KBM-7 (cell line): ENCODE measurements at regions not wholly inside any gene's neighbourhood (a gene's known extent, or its start where the extent isn't known, plus 50 kb on each side); places are given as distances from the start of the nearest gene placed in this dataset.
A peak's percentile ranks its signal among the peaks of the same experiment; 100 is the strongest.
"Not testable (repeated sequence)": the region's sequence is repeated elsewhere in the genome, so short reads cannot be mapped to it uniquely, and the experiment has no call there.

Experiments used
- DNase-seq: peaks from one replicate; pipeline ENCODE4 v3.0.0-alpha.2; 2015
- in situ Hi-C: fragments of 300-500 bp; cut with MboI; formaldehyde crosslinking; loops from 2 replicates; pipeline ENCODE4 v1.14.3; 2020; ENCODE audit warnings: low sequenced_read_pairs, low pct_unique_long_range_greater_than_20kb, mixed read lengths

DNA sequence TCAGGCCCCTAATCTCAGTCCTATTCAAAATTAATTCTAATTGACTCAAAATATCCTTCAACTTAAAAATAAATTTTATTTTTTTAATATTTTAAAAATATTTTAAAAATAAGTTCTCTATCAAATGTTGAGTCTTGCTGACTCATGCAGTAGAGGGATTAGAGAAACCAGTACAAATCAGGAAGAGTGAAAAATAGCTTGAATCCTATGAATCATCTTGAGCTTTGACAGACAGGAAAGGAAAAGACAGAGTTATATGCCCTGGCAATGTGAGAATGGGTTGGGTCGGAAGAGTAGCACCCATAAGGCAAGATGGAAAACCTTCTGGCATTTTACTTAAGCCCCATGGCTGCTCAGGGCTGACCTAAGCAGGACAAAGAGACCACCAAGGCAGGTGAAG lies 346.6 kb upstream of the RUNX1 start:
- in situ Hi-C loops: no loop called here
- DNase-seq: peak; percentile 21

DNA sequence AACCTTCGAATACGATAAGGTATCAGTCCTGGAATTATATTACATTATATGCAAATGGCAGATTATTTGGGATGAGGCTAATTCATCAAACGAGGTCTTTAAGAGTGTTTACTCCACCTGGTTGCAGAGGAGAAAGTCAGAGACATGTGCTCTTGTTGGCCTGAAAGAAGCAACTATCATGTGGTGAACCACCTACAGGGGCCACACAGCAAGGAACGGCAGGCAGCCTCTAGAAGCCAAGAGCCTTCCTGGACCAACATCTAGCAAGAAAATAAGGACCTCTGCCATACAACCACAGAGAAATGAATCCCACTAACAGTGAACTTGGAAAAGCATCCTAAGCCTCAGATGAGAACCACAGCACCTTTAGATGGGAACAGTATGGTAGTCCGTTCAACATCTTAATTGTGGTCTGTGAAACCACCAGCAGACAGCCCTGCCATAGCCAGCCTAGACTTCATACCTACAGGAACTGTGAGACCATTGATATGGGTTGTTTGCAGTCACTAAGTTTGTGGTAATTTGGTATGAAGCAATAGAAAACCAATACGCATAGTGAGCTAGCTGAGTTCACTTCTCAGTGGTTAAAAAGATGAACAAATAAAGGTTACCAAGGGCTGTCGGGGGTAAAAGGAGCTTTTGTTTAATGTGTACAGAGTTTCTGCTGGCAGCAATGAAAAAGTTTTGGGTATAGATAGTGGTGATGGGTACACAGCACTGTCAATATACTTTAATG lies 345.7 kb upstream of the RUNX1 start:
- in situ Hi-C loops: no loop called here
- peak; percentile 19 for DNase-seq

DNA sequence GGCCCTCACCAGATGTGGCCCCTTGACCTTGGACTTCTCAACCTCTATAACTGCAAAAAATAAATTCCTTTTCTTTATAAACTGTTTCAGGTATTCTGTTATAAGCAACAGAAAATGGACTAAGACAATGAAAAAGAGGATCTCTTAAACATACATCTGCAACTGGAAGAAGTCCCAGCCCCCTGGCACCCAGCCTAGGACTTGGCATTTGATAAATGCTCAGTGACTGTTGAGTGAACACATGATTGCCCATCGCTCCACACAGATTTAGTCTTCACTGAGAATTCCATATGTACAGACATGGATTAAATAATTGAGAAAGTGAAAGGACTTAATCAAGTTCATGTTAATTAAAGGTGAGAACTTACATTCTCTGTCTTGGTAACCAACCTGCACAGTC lies 344.9 kb upstream of the RUNX1 start:
- no peak for DNase-seq
- in situ Hi-C loops: no loop called here

DNA sequence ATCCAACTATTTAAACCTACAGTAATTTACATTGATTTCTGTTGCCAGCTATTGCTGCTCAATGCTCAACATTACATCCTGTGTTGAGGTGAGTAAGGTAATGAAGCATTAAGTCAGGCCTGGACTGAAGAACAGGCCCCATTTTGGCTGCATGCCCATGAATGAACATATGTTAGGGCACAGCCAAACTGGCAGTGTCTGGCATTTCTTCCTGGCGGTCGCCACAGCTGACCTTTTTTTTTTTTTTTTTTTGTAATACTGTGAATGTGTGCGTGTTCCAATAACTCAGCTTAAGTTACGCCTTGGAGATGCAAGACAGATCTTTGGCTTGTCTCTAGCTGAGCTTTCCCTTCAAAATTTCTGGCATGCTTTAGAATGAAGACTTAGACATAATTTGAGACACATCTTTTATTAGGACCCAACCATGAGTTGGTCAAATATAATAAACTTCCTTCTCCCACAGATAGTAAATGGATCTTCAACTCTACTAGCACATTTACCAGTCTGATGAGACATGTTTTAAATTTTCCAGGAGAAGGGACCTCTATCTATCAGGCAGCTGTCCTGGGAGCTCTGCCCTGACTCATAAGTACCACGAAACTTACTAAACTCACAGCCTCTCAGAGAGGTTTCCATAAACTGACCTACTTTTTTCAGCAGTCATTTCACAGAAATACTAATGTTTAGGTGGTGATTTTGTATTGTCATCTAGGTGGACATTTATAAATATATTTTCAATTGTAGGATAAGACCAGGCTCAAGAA lies 341.1 kb upstream of the RUNX1 start:
- in situ Hi-C loops: no loop called here
- DNase-seq: no peak

- no peak for DNase-seq
- in situ Hi-C loops: loop anchor here (10.0 kb wide), 1 partner anchor 62 kb away; no protein-coding TSS in a partner anchor
Observed at GRCh38 chr21:35386491-35387079, 337.5 kb upstream of the RUNX1 start.

- DNase-seq: no peak
- in situ Hi-C loops: loop anchor here (10.0 kb wide), 1 partner anchor 60 kb away; no protein-coding TSS in a partner anchor
Observed at GRCh38 chr21:35384375-35384774, 335.3 kb upstream of the RUNX1 start.

DNA sequence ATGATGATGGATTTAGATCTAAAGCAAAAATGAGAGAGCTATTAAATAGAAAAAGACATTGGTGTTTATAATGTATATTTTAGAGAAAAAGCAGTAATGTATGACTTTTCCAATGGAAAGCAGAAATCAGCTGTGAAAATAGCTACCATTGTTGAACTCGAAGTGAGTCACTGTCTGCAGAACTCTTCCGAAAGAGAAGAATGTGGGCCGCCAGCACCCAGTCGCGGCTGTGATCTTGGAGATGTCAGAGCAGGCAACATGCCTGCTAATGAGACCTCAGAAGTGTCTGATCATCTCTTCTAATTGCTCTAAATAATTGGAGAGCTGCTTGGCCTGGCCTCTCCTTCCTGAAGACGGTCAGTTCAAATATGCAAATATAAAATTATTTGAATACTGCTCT lies 333.6 kb upstream of the RUNX1 start:
- DNase-seq: no peak
- in situ Hi-C loops: loop anchor here (10.0 kb wide), 1 partner anchor 58 kb away; no protein-coding TSS in a partner anchor

- in situ Hi-C loops: loop anchor here (10.0 kb wide), 1 partner anchor 57 kb away; no protein-coding TSS in a partner anchor
- no peak for DNase-seq
Observed at GRCh38 chr21:35381743-35382310, 332.7 kb upstream of the RUNX1 start.

DNA sequence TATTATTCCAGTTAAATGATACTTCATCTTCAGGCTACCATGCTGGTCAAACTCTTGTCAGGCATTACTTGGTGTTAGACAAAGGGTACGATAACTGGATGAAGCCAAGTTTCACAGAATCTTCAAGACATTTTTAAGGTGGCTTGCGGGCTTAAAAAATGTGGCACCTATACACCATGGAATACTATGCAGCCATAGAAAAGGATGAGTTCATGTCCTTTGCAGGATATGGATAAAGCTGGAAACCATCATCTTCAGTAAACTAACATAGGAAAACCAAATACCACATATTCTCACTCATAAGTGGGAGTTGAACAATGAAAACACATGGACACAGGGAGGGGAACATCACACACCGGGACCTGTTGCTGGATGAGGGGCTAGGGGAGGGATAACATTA lies 331.2 kb upstream of the RUNX1 start:
- in situ Hi-C loops: loop anchor here (10.0 kb wide), 1 partner anchor 56 kb away; no protein-coding TSS in a partner anchor
- not testable (repeated sequence) for DNase-seq

DNA sequence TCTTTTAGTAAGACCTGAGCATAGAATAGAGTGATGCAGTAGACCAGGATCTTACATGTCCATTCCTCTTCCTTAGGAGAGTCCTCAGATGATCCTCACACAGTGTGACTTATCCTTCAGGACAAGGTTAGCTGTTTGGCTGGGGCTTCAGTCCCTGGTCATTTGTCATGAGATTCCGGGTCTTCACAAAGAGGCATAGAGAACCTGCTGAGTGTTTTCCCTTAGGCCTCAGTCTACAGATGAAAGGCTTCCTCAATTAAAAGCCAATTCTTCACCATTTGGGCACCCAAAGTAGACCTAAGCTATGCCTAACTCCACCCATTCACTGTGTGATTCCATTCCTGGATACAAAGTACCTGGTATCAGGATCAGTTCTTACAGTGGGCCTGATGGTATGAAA lies 329.8 kb upstream of the RUNX1 start:
- DNase-seq: no peak
- in situ Hi-C loops: no loop called here

- DNase-seq: no peak
- in situ Hi-C loops: no loop called here
Observed at GRCh38 chr21:35377505-35378090, 328.5 kb upstream of the RUNX1 start.

DNA sequence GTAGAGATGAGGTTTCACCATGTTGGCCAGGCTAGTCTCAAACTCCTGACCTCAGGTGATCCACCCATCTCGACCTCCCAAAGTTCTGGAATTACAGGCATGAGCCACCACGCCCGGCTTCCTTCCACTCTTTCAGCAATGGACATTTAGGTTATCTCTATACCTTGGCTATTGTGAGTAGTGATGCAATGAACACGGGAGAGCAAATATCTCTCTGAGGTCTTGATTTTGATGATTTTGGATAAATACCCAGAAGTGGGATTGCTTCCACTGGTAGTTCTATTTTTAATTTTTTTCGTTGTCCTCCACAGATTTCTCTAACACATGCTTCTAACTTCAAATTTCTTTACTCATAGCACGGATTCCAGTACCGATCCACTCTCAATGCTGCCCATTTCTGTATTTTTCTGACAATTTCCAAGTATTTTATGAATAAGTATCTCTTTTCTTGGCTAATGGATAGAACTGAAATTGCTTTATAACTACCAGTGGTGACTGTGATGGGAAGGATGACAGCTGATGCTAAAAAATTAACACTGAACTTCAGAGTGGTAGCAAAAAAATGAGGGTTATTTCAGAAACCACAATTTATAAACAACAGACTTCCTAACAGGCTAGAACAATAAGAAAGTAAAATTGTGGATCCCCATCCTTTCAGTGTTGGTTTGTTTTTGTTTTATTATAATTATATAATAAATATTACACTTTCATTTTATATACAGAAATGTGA lies 327.5 kb upstream of the RUNX1 start:
- no peak for DNase-seq
- in situ Hi-C loops: no loop called here

GRCh38 chr21:35375115-35375514 lies 326.0 kb upstream of the RUNX1 start:
- in situ Hi-C loops: no loop called here
- DNase-seq: no peak

DNA sequence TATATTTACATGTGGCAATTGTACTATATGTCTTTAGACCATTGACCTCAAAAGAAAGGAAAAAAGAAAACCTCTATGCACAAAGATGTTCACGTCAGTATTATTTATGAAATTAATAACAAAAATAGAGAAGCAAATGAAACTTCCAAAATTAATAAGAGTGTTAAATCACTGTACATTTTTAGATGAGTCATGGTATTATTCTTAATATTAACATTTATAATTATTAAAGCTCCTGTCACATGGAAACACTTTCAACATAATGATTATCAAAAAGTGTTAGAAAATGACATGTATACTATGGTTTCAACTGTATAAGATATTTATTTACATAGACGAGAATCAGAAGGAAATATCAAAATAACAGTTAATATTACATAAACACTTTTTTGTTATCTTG lies 324.9 kb upstream of the RUNX1 start:
- in situ Hi-C loops: no loop called here
- no peak for DNase-seq

DNA sequence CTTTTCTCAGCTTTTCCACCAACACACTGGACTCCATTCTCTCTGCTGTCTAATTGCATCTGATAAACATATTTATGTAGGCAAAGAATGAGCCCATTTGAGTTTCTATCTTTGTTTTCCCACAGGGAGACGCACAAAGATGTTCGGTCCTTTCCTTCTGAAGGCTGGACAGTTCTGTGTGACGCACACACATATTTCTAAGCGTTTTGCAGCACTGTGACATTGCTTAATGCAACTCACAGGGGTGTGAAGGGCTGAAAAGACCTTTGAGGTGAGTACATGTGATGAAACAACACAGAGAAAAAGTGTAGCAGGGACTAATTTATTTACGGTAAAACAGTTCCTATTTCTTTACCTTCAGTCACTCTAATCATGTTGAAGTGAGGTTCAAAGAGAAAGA lies 323.1 kb upstream of the RUNX1 start:
- DNase-seq: no peak
- in situ Hi-C loops: no loop called here

DNA sequence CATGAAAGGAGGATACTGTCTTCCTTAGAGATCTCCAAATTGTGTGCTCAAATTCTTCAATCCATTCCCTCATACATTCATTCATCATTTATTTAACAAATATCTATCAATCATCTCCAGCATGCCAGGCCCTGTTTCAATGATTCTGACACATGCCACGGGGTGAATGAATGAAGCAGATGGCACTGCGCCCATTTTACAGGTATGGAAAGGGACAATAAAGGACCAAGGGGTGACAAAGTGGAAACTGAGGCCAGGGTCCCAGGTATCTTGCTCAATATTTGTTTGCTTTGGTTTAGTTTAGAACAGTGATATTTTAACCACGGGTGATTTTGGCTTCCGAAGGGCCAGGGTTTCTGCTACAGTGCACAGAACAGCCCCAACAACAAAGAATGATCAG lies 321.6 kb upstream of the RUNX1 start:
- in situ Hi-C loops: no loop called here
- DNase-seq: no peak

GRCh38 chr21:35370071-35370470 lies 321.0 kb upstream of the RUNX1 start:
- DNase-seq: no peak
- in situ Hi-C loops: no loop called here

DNA sequence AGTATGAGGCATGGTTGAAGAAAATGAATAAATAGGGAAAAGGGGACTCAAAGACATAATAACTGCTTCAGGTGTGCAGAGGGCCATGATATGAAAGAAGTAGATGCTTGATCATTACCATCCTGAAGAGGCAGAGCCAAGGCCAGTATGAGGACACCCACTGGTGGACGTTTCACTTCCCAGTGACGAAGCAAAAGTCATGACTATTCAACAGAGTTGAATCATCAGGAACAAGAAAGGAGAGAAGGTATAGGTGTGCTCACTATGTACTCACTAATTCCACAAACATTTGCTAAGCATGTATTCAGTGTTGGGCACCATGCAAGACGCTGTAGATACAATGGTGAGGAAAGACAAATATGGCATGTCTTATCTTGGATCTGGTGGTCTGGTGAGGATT lies 319.2 kb upstream of the RUNX1 start:
- no peak for DNase-seq
- in situ Hi-C loops: no loop called here

GRCh38 chr21:35367553-35367952 lies 318.5 kb upstream of the RUNX1 start:
- no peak for DNase-seq
- in situ Hi-C loops: no loop called here
